ENCODE measurements at regions not wholly inside any gene's neighbourhood (a gene's known extent, or its start where the extent isn't known, plus 50 kb on each side); places are given as distances from the start of the nearest gene placed in this dataset.
"Not testable (repeated sequence)": the region's sequence is repeated elsewhere in the genome, so short reads cannot be mapped to it uniquely, and the experiment has no call there.

GRCh38 chr9:82431121-82431520, 442.5 kb downstream of the SPATA31D1 start:
- Histone ChIP-seq H3K4me1 (no peaks in the 10 kb centered on the region), H3K4me3 (no peak overlapping the region), H3K9me3 (peaks cover 0 to 23% (median 10%) of the 10 kb centered on the region in 11 donors), H3K36me3 (no peaks in the 10 kb centered on the region), H3K27me3 (no peaks in the 10 kb centered on the region), H3K27ac (no peak overlapping the region)
- 88 to 89% methylated on average over 18 of the region's 18 CpGs for WGBS, 2 donors
- intact Hi-C loops (cut with DNase I): no loop called here
- TF ChIP-seq CTCF (IDR thresholded peaks at IDR 0.05): no peak
- no peak for DNase-seq
- no peak for ATAC-seq

- not testable (repeated sequence) for DNase-seq, H3K4me1 ChIP-seq
Measured at GRCh38 chr9:82433290-82433931, 444.8 kb downstream of the SPATA31D1 start.

DNA sequence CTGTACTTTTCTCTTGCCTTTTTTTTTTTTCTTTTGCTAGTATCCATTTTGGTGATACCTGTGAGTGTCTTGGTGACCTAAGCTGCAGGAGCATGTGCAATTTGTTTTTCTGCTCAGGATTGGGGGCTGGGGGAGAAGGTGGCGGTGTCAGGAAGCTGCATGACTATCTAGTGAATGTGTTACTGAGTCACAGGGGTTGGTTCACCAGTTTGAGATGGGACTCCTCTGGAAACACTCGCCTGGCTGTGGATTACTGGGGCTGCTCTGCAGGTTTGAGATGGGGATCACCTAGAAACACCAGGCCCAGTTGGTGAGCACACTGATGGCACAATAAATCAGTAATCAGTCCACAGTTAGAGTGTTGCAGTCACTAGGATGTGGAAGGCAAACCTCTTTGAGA, 447.9 kb downstream of the SPATA31D1 start:
- Histone ChIP-seq H3K9me3 (peaks cover 0 to 58% (median 22%) of the 10 kb centered on the region in 11 donors), H3K27ac (no peak overlapping the region), H3K27me3 (no peaks in the 10 kb centered on the region), H3K36me3 (no peaks in the 10 kb centered on the region), H3K4me1 (no peaks in the 10 kb centered on the region), H3K4me3 (no peak overlapping the region)
- 75 to 91% methylated on average over 2 of the region's 2 CpGs for WGBS, 2 donors
- no peak for DNase-seq
- ATAC-seq: no peak
- TF ChIP-seq CTCF (IDR thresholded peaks at IDR 0.05): no peak
- intact Hi-C loops (cut with DNase I): no loop called here

More at GRCh38 chr9:82433290-82433931, 444.8 kb downstream of the SPATA31D1 start:
- peaks cover 0 to 33% (median 10%) of the 10 kb centered on the region in 11 donors for H3K9me3 ChIP-seq
- WGBS, 2 donors: 93 to 95% methylated on average over 15 of the region's 15 CpGs
- H3K27me3 ChIP-seq; H3K27ac ChIP-seq; H3K4me3 ChIP-seq; intact Hi-C loops (cut with DNase I); H3K36me3 ChIP-seq; ATAC-seq: not testable (repeated sequence)

DNA sequence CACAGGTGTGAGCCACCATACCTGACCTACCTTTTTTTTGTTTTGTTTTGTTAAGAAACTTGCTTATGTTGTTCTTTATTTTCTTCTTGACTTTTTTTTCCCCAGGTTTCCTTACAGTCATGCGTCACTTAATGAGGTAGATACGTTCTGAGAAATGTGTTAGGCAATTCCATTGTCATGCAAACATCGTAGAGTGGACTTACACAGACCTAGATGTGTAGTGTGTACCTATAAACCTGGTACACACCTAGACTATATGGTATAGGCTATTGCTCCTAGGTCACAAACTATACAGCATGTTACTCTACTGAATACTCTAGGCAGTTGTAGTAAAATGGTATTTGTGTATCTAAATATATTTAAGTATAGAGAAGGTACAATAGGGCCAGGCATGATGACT, 448.6 kb downstream of the SPATA31D1 start:
- DNase-seq; intact Hi-C loops (cut with DNase I): not testable (repeated sequence)
- WGBS, 2 donors: 90 to 92% methylated on average over 3 of the region's 3 CpGs

GRCh38 chr9:82438581-82438980, 450.0 kb downstream of the SPATA31D1 start:
- ATAC-seq (no peak), DNase-seq (no peak)
- no peaks in the 10 kb centered on the region for H3K36me3 ChIP-seq
- H3K27me3 ChIP-seq: no peaks in the 10 kb centered on the region
- peaks cover 0 to 61% (median 22%) of the 10 kb centered on the region in 11 donors for H3K9me3 ChIP-seq
- intact Hi-C loops (cut with DNase I): no loop called here
- TF ChIP-seq CTCF (IDR thresholded peaks at IDR 0.05): no peak
- H3K27ac ChIP-seq: no peak overlapping the region
- no peak overlapping the region for H3K4me3 ChIP-seq
- no peaks in the 10 kb centered on the region for H3K4me1 ChIP-seq

More for the DNA sequence above, 448.6 kb downstream of the SPATA31D1 start:
- H3K27ac ChIP-seq, H3K4me3 ChIP-seq, ATAC-seq, H3K36me3 ChIP-seq, H3K4me1 ChIP-seq, H3K27me3 ChIP-seq: not testable (repeated sequence)
- H3K9me3 ChIP-seq: peaks cover 0 to 61% (median 22%) of the 10 kb centered on the region in 11 donors

Data from heart right ventricle (tissue), 16 donors.